ENCODE measurements at regions not wholly inside any gene's neighbourhood (a gene's known extent, or its start where the extent isn't known, plus 50 kb on each side); places are given as distances from the start of the nearest gene placed in this dataset.

DNA sequence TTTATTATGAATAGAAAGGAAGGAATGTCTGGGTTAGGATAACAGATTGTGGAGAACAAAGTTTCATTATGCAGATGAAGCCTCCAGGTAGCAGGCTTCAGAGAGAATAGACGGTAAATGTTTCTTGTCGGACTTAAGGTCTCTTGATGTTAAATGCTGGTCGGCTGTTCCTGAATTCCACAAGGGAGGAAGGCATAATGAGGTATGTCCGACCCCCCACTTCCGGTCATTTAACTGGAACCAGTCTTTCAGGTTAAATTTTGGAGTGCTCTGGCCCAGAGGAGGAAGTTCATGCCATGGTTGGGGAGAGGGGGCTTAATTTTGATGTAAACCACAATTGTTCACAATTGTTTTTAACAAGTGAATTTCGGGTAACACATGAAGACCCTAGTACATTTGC lies 158.1 kb upstream of the VCX3A start:
- no peak for TF ChIP-seq EZH2 (IDR thresholded peaks at IDR 0.05; ENCODE audit: borderline replicate concordance)
- TF ChIP-seq, protein P1, sequence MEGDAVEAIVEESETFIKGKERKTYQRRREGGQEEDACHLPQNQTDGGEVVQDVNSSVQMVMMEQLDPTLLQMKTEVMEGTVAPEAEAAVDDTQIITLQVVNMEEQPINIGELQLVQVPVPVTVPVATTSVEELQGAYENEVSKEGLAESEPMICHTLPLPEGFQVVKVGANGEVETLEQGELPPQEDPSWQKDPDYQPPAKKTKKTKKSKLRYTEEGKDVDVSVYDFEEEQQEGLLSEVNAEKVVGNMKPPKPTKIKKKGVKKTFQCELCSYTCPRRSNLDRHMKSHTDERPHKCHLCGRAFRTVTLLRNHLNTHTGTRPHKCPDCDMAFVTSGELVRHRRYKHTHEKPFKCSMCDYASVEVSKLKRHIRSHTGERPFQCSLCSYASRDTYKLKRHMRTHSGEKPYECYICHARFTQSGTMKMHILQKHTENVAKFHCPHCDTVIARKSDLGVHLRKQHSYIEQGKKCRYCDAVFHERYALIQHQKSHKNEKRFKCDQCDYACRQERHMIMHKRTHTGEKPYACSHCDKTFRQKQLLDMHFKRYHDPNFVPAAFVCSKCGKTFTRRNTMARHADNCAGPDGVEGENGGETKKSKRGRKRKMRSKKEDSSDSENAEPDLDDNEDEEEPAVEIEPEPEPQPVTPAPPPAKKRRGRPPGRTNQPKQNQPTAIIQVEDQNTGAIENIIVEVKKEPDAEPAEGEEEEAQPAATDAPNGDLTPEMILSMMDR (IDR thresholded peaks at IDR 0.05; ENCODE audit: poor library complexity): no peak

Data from hepatocyte (in vitro differentiated cells).